ENCODE measurements at regions not wholly inside any gene's neighbourhood (a gene's known extent, or its start where the extent isn't known, plus 50 kb on each side); places are given as distances from the start of the nearest gene placed in this dataset.
"Not testable (repeated sequence)": the region's sequence is repeated elsewhere in the genome, so short reads cannot be mapped to it uniquely, and the experiment has no call there.

DNA sequence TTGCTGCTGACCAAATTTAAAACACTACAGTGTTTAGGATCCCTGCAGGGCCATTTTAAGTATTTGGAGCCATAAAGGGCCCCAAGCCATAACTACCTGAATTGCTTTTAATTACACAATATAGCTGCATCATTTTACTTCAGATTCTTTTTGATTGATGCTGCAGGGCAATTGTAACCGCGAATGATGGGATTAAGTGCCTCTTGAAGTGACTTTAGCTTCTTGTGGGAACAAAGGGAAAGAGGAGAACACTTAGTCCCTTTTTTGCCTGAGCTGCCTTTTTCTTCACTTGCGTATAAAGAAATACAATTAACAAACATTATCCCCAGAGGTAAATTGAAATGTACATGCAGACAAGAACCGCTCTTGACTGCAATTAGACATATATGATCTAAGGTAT, 228.5 kb downstream of the ZIC5 start:
- DNase-seq = no peak

DNA sequence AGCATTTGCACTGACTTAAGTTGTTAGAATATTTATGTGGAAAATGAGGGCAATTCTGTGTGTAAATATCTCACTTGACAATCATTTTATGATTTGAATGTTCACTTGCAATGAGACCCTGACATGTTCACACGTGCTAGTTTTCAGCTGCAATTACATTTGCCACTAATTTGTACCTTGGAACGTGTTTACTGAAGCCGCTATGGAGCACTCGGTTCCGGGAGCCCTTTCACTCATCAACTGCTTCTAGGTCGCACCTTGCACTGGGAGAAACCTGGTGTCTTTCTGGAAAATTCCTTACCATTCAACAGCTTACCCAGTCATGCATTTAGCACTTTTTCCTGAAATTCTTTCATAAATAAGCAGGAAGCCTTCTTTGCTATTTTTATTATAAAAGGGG, 229.6 kb downstream of the ZIC5 start:
- no peak for DNase-seq

- no peak for DNase-seq
Measured at GRCh38 chr13:99740251-99740979, 231.2 kb downstream of the ZIC5 start.

GRCh38 chr13:99738626-99739025, 232.9 kb downstream of the ZIC5 start:
- no peak for DNase-seq

DNA sequence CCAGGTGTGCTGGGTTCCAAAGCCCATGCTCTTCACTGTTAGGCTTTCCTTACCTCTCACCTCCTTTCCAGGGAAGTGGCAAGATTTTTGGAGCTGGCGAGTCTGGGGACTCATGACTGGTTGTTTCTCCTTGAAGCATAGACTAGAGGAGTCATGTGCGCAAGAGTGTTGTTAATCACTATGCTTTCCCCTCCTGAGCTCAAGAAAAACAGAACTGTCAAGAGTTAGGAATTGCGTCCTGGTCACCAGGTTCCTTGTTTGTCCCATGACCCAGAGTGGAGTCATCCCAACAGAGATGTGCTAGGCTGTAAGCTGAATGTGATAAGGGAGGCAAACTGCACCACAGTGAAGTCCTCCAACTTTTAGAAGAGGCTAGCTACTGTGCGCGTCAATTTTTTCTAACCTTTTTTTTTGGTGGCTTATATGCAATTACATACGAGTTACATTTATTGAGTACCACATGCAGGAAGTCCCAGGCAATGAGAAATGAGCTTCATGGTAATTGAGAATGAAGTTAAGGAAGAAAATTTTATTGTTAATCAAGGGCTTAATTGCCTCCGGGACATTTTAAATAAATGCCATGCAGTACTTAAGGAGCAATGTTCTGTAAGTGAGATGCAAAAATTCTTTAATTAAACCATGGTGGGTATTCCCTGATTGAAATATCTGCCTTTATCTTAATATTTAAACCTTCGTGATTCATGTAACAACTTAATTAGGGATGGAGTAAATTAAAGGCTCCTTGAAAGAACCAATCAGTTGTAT, 233.9 kb downstream of the ZIC5 start:
- no peak for DNase-seq

DNA sequence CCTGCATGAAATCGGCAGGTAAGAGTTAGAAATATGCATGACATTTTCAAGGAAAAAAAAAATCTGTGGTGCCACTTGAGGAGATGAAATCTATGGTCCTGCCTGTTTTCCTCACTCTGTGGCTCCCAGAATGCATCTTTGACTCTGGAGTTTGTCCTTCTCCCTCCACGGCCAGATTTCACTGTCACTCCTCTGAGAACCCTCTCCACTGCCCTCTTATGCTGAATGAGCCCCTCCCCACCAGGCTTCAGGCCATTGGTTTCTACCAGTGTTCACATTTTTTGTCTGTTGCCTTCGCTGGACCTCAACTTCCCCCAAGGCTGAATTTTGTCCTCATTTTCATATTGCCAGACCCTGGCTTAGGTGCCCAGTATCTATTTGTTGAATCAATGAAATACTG, 235.0 kb downstream of the ZIC5 start:
- no peak for DNase-seq

DNA sequence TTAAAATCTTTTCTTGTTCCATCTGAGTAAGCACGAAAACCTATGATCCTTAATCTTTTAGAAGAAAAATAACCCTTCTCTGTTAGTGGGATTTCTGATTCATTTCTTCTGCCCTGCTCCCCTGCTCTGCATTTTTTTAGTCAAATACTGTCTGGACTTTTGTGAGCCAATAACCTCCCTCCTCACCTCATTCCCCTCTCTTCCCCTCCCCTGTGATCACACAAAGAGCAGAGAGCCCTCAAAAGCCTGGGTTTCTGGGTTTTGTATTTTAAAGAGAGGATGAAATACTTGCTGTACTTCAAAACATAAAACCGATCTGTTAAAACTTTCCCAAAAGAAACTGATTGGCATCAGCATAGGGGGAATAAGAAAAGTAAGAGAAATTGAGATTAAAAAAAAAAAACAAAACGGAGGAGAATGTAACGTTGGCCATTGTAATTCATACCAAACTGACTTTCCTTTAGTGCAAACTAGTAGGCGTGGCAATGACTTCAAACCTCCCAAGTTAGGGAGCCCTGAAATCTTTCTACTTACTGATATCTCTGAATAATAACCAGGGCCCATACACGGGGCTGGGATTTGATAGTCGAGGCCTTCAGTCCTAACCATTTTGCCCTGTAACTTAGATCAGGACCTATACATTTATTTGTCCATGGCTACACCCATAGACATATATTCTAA, 232.9 kb downstream of the TM9SF2 start:
- no peak for DNase-seq

DNA sequence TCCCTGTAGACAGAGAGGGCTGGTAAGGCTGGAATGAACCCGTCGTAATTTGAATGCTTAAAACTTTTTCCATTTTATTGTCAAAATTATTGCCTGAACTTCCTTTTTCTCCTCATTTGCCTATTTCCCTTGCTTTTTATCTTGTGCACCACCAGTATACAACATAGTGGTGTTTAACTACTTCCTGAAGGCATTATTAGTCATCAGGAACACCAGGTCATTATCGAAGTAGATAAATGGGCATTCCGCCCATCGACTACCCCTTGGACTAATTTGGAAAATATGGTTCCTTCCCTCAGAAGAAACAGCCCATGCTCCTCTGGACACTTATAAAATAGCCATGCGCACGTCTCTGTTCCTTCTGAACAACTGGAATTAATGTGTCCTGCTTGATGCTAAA, 232.1 kb downstream of the TM9SF2 start:
- no peak for DNase-seq

GRCh38 chr13:99731747-99732146, 230.5 kb downstream of the TM9SF2 start:
- no peak for DNase-seq

DNA sequence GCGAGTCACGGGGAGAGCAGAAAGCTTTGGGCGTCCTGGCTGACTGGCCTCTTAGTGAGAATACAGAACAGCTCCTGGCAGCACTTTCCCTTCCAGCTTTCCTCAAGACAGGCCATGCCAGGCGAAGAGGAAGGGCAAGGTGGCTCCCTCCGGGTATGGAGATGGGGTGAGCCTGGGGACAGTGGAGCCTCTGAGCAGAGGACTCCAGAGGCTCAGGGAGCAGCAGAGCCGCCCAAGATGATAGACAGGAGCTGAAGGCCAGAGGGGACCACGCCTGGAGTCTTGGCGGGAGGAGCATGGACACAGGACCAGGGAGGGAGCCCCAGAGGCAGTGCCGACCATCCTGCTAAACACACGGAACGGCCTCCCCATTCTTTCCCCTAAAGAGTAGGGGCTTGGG, 229.1 kb downstream of the TM9SF2 start:
- DNase-seq = no peak

- DNase-seq = no peak
Measured at GRCh38 chr13:99729745-99730144, 228.5 kb downstream of the TM9SF2 start.

DNA sequence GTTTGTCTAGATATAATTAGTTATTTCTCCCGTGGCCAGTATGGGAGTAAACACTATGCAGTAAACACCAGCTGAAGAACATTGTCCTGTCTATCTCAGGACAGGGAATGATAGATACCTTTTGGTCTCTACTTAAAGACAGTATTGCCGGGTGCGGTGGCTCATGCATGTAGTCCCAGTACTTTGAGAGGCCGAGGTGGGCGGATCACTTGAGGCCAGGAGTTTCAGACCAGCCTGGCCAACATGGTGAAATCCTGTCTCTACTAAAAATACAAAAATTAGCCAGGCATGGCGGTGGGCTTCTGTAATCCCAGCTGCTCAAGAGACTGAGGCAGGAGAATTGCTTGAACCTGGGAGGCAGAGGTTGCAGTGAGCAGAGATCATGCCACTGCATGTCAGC, 226.4 kb downstream of the TM9SF2 start:
- DNase-seq = not testable (repeated sequence)

DNA sequence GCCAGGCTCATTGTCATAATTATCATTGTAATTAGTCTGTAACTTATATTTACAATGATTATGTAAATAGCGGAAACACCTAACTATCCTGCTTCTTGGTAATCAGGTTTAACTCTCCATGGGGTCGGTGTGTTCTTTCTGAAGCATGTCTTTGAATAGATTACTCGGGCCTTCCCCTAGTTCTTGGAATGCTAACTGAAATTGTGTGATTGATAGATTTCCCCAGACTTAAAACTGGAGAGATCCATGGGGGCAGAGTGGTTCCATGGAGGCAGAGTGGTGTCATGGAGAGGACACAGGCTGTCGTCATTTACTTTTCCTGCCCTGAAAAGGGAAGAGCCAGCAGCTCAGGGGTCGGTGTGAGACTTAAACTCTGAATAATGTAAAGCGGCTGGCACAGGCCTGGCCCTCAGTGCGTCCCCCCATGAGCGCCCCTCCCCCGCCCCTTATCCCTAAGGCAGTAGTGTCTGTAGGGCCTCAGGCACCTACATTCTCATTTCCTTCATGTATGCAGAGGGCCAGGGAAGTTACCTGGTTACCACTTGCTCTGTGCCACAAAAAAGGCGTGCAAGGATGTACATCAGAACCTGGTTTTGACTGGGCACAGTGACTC, 225.1 kb downstream of the TM9SF2 start:
- no peak for DNase-seq

DNA sequence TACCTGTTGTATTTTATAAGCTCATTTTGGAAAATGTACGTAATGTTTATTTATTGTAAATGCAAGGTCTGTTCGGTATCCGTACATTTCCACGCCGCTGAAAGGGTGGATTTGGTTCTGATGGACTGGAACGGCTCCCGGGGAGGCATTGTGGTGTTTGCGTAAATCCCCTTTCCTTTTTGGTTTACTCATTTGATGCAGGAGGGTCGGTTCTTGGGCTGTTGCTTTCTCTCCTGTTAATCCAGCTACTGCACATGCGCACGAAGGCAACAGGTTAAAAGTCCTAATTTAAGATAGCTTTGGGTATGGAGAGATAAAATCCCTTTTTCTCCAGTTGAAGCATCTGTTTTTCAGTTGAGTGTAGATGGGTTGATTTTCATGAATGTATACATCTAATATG, 224.4 kb downstream of the TM9SF2 start:
- no peak for DNase-seq

DNA sequence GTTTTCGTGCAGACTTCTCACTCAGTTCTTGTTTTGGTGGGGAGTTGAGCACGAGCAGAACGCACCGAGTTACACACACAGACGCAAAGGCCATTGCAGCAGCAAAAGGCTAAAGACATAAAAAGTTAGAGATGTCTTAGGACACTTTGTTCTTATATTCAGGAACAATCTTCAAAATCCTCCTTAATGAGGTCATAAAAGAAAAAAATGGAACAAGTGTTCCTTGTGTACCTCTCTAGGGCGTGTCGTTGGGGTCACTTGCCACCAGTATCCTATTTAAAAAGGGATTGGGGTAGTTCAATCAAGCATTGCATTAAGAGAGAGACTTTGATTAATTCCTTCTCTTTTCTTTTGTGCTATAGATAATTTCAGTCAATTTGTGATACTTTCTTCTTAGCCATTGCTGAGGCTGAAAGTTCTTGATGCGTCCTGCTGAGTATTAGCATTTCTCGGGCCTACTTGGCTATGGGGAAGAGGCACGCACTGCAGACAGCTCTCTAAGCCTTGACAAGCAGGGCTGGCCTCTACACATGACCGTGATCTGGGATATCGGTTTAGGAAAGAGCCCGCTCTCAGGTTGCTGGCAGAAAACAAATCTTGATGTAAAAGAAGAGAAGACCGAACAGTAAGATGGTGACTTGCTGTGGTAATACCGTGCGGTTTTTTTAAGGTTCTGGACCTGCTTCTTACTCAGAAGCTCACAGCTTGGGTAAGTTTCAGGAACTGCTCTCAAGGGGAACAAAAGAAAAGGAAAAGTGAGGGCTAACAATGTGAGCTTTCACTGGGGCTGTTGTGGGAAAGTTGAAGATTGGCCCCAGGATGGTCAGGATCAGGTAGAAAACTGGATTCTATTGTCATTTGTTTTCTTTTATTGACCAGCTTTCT, 223.6 kb downstream of the TM9SF2 start:
- DNase-seq = no peak

- DNase-seq = no peak
Measured at GRCh38 chr13:99723878-99724277, 222.6 kb downstream of the TM9SF2 start.

DNA sequence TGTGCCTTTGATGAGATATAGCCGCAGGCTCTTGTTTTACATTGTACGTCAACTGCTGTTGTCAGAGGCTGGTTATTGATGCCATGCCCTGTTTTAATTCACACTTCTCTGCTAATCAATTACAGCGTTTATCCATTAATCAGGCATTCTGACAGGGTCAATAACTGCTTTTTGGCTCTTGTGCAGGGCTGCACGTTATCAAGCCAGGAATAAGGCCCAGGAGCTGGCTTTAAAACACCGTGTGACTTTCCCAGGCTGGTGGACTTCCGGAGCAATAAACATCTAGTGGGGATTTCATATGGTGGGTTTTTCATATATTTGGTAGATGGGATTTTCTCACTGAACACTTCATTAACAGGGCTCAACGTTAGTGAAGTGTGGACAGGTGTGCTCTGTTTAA, 221.7 kb downstream of the TM9SF2 start:
- DNase-seq = no peak

DNA sequence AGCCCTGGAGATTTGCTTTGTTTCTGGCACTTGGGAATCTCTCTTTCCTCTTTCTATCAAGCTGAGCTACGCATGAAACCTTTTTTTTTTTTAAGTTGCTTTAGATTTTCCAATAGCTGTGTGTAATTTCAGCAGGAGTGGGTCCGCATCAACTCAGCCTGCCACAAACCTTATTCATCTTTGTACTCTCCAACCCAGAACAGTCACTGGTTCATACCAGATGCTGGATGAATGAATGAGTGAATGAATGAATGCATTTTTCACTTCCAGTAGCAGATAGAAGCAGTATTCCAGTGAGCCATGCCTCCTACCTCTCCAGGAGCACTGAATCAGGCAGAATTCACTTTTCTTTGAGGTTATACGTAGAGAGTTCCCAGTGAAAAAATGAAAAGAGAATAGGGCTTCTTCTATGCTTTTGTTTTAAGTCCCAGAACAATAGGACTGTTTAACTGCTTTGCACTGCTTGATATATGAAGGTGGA, 221.1 kb downstream of the TM9SF2 start:
- no peak for DNase-seq

DNA sequence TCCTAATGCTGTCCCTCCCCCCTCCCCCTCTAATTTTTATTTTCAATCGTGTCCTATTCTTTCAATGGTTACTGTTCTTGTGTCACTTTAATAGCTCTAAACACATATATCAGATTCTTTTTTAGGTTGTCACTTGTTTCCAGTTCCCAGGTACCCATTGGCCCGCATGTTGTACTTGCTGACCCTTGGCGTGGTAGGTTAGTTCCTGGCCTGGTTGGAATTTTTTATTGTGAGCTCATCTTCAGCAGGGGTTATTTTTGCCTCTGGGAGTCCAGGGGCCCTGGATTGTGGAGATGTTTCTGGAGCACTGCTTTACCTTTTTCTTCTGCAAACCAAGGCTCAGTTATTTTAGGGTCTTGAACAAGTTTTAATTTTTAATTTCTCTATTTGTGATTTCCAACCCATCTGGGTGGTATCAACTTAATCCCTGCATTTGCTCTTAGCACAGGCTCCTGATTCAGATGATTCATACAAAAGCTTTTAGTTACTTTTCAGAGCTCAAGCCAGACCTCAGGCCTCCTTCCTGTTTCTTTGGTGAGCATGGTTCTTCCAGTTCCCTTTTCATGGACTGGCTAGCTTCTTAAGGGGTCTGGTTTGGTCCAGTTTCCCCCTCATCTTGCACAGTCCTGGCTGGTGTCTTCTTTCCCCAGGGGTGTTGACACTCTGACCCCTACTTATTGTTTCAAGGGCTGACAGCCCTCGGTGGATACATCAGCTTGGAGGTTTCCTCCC, 220.5 kb downstream of the TM9SF2 start:
- no peak for DNase-seq

All from nucleus accumbens (tissue), 56 donors.